ENCODE measurements at regions not wholly inside any gene's neighbourhood (a gene's known extent, or its start where the extent isn't known, plus 50 kb on each side); places are given as distances from the start of the nearest gene placed in this dataset.

GRCh38 chr4:173703021-173703420 lies 173.0 kb upstream of the HAND2 start:
- no peak for TF ChIP-seq CTCF (conservative IDR thresholded peaks at IDR 0.05 in 1 of 2, IDR thresholded peaks at IDR 0.05 in 1 of 2; ENCODE audit: extremely low read depth in 1 of 2, insufficient read depth in 1 of 2, low read depth in 1 of 2, low read length in 2 of 2)
- no peak for TF ChIP-seq EZH2 (IDR thresholded peaks at IDR 0.05; ENCODE audit: borderline replicate concordance, low read length)

Measured in mammary epithelial cell (primary cell).